HepG2 (cell line): ENCODE measurements at regions not wholly inside any gene's neighbourhood (a gene's known extent, or its start where the extent isn't known, plus 50 kb on each side); places are given as distances from the start of the nearest gene placed in this dataset.
A peak's percentile ranks its signal among the peaks of the same experiment; 100 is the strongest.

Experiments used
- CHD2 ChIP-seq: IDR thresholded peaks from 2 replicates; pipeline ENCODE4 v1.6.1; 2011; ENCODE audit warnings: low read depth, low read length, improper control_type of control experiment
- FOXA3 ChIP-seq: IDR thresholded peaks from 2 replicates; pipeline ENCODE4 v1.6.1; 2016; ENCODE audit warnings: missing genetic modification reagents, missing compliant biosample characterization
- GATAD2A ChIP-seq: IDR thresholded peaks from 2 replicates; pipeline ENCODE4 v1.6.1; 2016
- KAT7 ChIP-seq: IDR thresholded peaks from 2 replicates; pipeline ENCODE4 v1.6.1; 2018; ENCODE audit warnings: borderline replicate concordance, missing compliant biosample characterization
- MAFG ChIP-seq: sonication (generic); formaldehyde crosslinking; IDR thresholded peaks from 2 replicates; pipeline ENCODE4 v1.5.1; 2020; ENCODE audit warnings: mild to moderate bottlenecking, missing genetic modification reagents
- MEF2D ChIP-seq: sonication (generic); formaldehyde crosslinking; IDR thresholded peaks from 2 replicates; pipeline ENCODE4 v1.5.1; 2020; ENCODE audit warnings: mild to moderate bottlenecking, missing genetic modification reagents
- MYC ChIP-seq: sonication (generic); formaldehyde crosslinking; IDR thresholded peaks from 2 replicates; pipeline ENCODE4 v1.9.0; 2021; ENCODE audit warnings: missing genetic modification reagents, borderline replicate concordance
- ONECUT2 ChIP-seq: sonication (generic); formaldehyde crosslinking; IDR thresholded peaks from 2 replicates; pipeline ENCODE4 v1.4.0; 2020; ENCODE audit warnings: missing genetic modification reagents
- PPARG ChIP-seq: conservative IDR thresholded peaks from 2 replicates; pipeline ENCODE4 v1.6.1; 2016; ENCODE audit warnings: missing biosample characterization, missing genetic modification reagents
- RAD21 ChIP-seq: fragments of 450-650 bp; formaldehyde crosslinking; IDR thresholded peaks from 2 replicates; pipeline ENCODE4 v1.5.0; 2020; ENCODE audit warnings: mild to moderate bottlenecking
- SMAD3 ChIP-seq: sonication (generic); formaldehyde crosslinking; IDR thresholded peaks from 2 replicates; pipeline ENCODE4 v1.4.0; 2020; ENCODE audit warnings: missing genetic modification reagents
- STAG1 ChIP-seq: sonication (generic); formaldehyde crosslinking; IDR thresholded peaks from 2 replicates; pipeline ENCODE4 v1.4.0; 2020; ENCODE audit warnings: missing genetic modification reagents
- STAT5B ChIP-seq: sonication (generic); formaldehyde crosslinking; IDR thresholded peaks from 2 replicates; pipeline ENCODE4 v1.4.0; 2020; ENCODE audit warnings: missing genetic modification reagents
- ZFP1 ChIP-seq: IDR thresholded peaks from 2 replicates; pipeline ENCODE4 v1.6.1; 2016
- ZHX2 ChIP-seq, 2 experiments: sonication (generic) in 1 of 2; formaldehyde crosslinking in 1 of 2; IDR thresholded peaks; 2 replicates each; pipeline versions ENCODE4 v1.6.1 to v1.9.0; 2014 to 2022; ENCODE audit warnings: antibody characterized with exemption in 1 of 2, borderline replicate concordance in 1 of 2, inconsistent platforms in 1 of 2, low read depth in 1 of 2, missing genetic modification reagents in 1 of 2
- ZNF160 ChIP-seq: sonication (generic); formaldehyde crosslinking; IDR thresholded peaks from 2 replicates; pipeline ENCODE4 v1.8.0; 2022; ENCODE audit warnings: mild to moderate bottlenecking, inconsistent platforms, missing genetic modification reagents
- ZNF296 ChIP-seq: sonication (generic); formaldehyde crosslinking; conservative IDR thresholded peaks from 2 replicates; pipeline ENCODE4 v1.5.0; 2020; ENCODE audit warnings: mild to moderate bottlenecking, missing genetic modification reagents
- ZNF34 ChIP-seq: sonication (generic); formaldehyde crosslinking; IDR thresholded peaks from 2 replicates; pipeline ENCODE4 v1.4.0; 2020; ENCODE audit warnings: mild to moderate bottlenecking, missing genetic modification reagents, borderline replicate concordance
- ZNF614 ChIP-seq: IDR thresholded peaks from 2 replicates; pipeline ENCODE4 v1.6.1; 2018; ENCODE audit warnings: missing biosample characterization, missing genetic modification reagents, inconsistent platforms, borderline replicate concordance
- TF ChIP-seq, protein P1 (sequence below): sonication (generic); formaldehyde crosslinking; IDR thresholded peaks from 2 replicates; pipeline ENCODE4 v1.8.0; 2023; ENCODE audit warnings: mild to moderate bottlenecking, missing genetic modification reagents
- TF ChIP-seq, protein P2 (sequence below): IDR thresholded peaks from 2 replicates; pipeline ENCODE4 v1.4.0; 2020; ENCODE audit warnings: mild to moderate bottlenecking, missing genetic modification reagents

GRCh38 chr5:42889311-42889933 is 77.7 kb upstream of the SELENOP start (continued):
- TF ChIP-seq ONECUT2 (CRISPR knock-in tag), result no peak
- TF ChIP-seq GATAD2A (CRISPR knock-in tag), result 0 out of 2 replicates have a peak, but pooled peaks have one; percentile 35
- 0 out of 2 replicates have a peak, but pooled peaks have one; percentile 50 for TF ChIP-seq ZFP1
- peak; percentile 97 for TF ChIP-seq STAG1
- peak; percentile 83 for TF ChIP-seq RAD21
- no peak for TF ChIP-seq MAFG (CRISPR knock-in tag)
- TF ChIP-seq ZNF160 (CRISPR knock-in tag), result no peak
- TF ChIP-seq, protein P1, sequence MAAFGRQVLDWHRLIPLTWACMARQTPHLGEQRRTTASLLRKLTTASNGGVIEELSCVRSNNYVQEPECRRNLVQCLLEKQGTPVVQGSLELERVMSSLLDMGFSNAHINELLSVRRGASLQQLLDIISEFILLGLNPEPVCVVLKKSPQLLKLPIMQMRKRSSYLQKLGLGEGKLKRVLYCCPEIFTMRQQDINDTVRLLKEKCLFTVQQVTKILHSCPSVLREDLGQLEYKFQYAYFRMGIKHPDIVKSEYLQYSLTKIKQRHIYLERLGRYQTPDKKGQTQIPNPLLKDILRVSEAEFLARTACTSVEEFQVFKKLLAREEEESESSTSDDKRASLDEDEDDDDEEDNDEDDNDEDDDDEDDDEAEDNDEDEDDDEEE (CRISPR knock-in tag), result no peak
- no peak for TF ChIP-seq CHD2
- TF ChIP-seq, protein P2, sequence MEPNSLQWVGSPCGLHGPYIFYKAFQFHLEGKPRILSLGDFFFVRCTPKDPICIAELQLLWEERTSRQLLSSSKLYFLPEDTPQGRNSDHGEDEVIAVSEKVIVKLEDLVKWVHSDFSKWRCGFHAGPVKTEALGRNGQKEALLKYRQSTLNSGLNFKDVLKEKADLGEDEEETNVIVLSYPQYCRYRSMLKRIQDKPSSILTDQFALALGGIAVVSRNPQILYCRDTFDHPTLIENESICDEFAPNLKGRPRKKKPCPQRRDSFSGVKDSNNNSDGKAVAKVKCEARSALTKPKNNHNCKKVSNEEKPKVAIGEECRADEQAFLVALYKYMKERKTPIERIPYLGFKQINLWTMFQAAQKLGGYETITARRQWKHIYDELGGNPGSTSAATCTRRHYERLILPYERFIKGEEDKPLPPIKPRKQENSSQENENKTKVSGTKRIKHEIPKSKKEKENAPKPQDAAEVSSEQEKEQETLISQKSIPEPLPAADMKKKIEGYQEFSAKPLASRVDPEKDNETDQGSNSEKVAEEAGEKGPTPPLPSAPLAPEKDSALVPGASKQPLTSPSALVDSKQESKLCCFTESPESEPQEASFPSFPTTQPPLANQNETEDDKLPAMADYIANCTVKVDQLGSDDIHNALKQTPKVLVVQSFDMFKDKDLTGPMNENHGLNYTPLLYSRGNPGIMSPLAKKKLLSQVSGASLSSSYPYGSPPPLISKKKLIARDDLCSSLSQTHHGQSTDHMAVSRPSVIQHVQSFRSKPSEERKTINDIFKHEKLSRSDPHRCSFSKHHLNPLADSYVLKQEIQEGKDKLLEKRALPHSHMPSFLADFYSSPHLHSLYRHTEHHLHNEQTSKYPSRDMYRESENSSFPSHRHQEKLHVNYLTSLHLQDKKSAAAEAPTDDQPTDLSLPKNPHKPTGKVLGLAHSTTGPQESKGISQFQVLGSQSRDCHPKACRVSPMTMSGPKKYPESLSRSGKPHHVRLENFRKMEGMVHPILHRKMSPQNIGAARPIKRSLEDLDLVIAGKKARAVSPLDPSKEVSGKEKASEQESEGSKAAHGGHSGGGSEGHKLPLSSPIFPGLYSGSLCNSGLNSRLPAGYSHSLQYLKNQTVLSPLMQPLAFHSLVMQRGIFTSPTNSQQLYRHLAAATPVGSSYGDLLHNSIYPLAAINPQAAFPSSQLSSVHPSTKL (CRISPR knock-in tag), result 0 out of 2 replicates have a peak, but pooled peaks have one; percentile 35
- no peak for TF ChIP-seq MEF2D
- TF ChIP-seq SMAD3 (CRISPR knock-in tag), result peak; percentile 58; the same call in 1 of the 2 replicates
- TF ChIP-seq KAT7 (CRISPR knock-in tag), result no peak
- peak; percentile 33; the same call in 1 of the 2 replicates for TF ChIP-seq PPARG (CRISPR knock-in tag)
- no peak for TF ChIP-seq ZHX2 (IDR thresholded peaks at IDR 0.05; ENCODE audit: low read depth)
- no peak for TF ChIP-seq ZHX2 (CRISPR knock-in tag; IDR thresholded peaks at IDR 0.05; ENCODE audit: borderline replicate concordance)
- no peak for TF ChIP-seq ZNF296 (CRISPR knock-in tag)
- no peak for TF ChIP-seq MYC (CRISPR knock-in tag)
- TF ChIP-seq STAT5B (CRISPR knock-in tag), result no peak
- TF ChIP-seq ZNF34 (CRISPR knock-in tag), result no peak
- TF ChIP-seq FOXA3 (CRISPR knock-in tag), result 0 out of 2 replicates have a peak, but pooled peaks have one; percentile 17
- TF ChIP-seq ZNF614 (CRISPR knock-in tag), result 0 out of 2 replicates have a peak, but pooled peaks have one; percentile 27
